GM19438 (cell line): ENCODE measurements at regions not wholly inside any gene's neighbourhood (a gene's known extent, or its start where the extent isn't known, plus 50 kb on each side); places are given as distances from the start of the nearest gene placed in this dataset.

Experiments
- ATAC-seq: cut with Tn5 transposase; IDR thresholded peaks from one replicate; pipeline ENCODE4 v1.9.1; 2021; ENCODE audit warnings: low read depth; ENCODE audit not compliant: unreplicated experiment

- no peak for ATAC-seq
Measured at GRCh38 chr9:99361817-99362216, 139.7 kb downstream of the SEC61B start.

GRCh38 chr9:99362321-99362720, 140.2 kb downstream of the SEC61B start:
- ATAC-seq, result no peak

- no peak for ATAC-seq
Measured at GRCh38 chr9:99363509-99363908, 141.4 kb downstream of the SEC61B start.

GRCh38 chr9:99365233-99365980, 143.3 kb downstream of the SEC61B start:
- ATAC-seq, result no peak

GRCh38 chr9:99366183-99366582, 144.1 kb downstream of the SEC61B start:
- ATAC-seq, result no peak

GRCh38 chr9:99366621-99367020, 144.5 kb downstream of the SEC61B start:
- no peak for ATAC-seq

- no peak for ATAC-seq
Measured at GRCh38 chr9:99368341-99369326, 146.6 kb downstream of the SEC61B start.

GRCh38 chr9:99369327-99369722, 147.2 kb downstream of the SEC61B start:
- ATAC-seq, result no peak

- no peak for ATAC-seq
Measured at GRCh38 chr9:99370376-99370775, 148.3 kb downstream of the SEC61B start.

GRCh38 chr9:99371376-99371775, 149.3 kb downstream of the SEC61B start:
- ATAC-seq, result no peak

- no peak for ATAC-seq
Measured at GRCh38 chr9:99373912-99374311, 151.8 kb downstream of the SEC61B start.

- ATAC-seq, result no peak
Measured at GRCh38 chr9:99374793-99375192, 152.7 kb downstream of the SEC61B start.

GRCh38 chr9:99375481-99375880, 153.4 kb downstream of the SEC61B start:
- ATAC-seq, result no peak

GRCh38 chr9:99377790-99378775, 156.0 kb downstream of the SEC61B start:
- no peak for ATAC-seq

- ATAC-seq, result no peak
Measured at GRCh38 chr9:99383536-99383935, 161.5 kb downstream of the SEC61B start.

GRCh38 chr9:99385215-99385614, 163.1 kb downstream of the SEC61B start:
- ATAC-seq, result no peak

GRCh38 chr9:99385814-99386279, 163.8 kb downstream of the SEC61B start:
- ATAC-seq, result no peak

- no peak for ATAC-seq
Measured at GRCh38 chr9:99387431-99387830, 165.3 kb downstream of the SEC61B start.

GRCh38 chr9:99389087-99390033, 167.3 kb downstream of the SEC61B start:
- no peak for ATAC-seq
